H1 (cell line): ENCODE measurements at regions not wholly inside any gene's neighbourhood (a gene's known extent, or its start where the extent isn't known, plus 50 kb on each side); places are given as distances from the start of the nearest gene placed in this dataset.

ENCODE experiments used
- CTCF ChIP-seq, 3 experiments: IDR thresholded peaks; 1 replicate in 2 of 3; 2 replicates in 1 of 3; pipeline versions ENCODE4 v1.5.1 to v1.6.1; 2011; ENCODE audit warnings: low read length in 3 of 3, mild to moderate bottlenecking in 3 of 3, inconsistent platforms in 2 of 3, low read depth in 1 of 3, moderate library complexity in 1 of 3; ENCODE audit not compliant: insufficient read depth in 1 of 3; ENCODE audit errors: control extremely low read depth in 1 of 3
- EZH2 ChIP-seq: fragments of 200-600 bp; sonication (generic); IDR thresholded peaks from 2 replicates; pipeline ENCODE4 v1.7.1; 2012; ENCODE audit warnings: low read depth, mild to moderate bottlenecking, moderate library complexity, low read length, inconsistent platforms; ENCODE audit not compliant: severe bottlenecking
- FOSL1 ChIP-seq: IDR thresholded peaks from 2 replicates; pipeline ENCODE4 v1.6.1; 2011; ENCODE audit warnings: mild to moderate bottlenecking, low read depth, low read length, moderate library complexity; ENCODE audit not compliant: insufficient read depth
- JUN ChIP-seq: IDR thresholded peaks from 2 replicates; pipeline ENCODE4 v1.6.1; 2011; ENCODE audit warnings: low read depth, mild to moderate bottlenecking, improper control_type of control experiment, low read length
- NRF1 ChIP-seq: IDR thresholded peaks from 2 replicates; pipeline ENCODE4 v1.6.1; 2011; ENCODE audit warnings: mild to moderate bottlenecking, low read depth, low read length, improper control_type of control experiment
- POLR2A ChIP-seq, 2 experiments: IDR thresholded peaks; 1 replicate in 1 of 2; 2 replicates in 1 of 2; pipeline ENCODE4 v1.6.1; 2011; ENCODE audit warnings: low read depth in 2 of 2, low read length in 2 of 2, mild to moderate bottlenecking in 2 of 2; ENCODE audit errors: control extremely low read depth in 1 of 2

DNA sequence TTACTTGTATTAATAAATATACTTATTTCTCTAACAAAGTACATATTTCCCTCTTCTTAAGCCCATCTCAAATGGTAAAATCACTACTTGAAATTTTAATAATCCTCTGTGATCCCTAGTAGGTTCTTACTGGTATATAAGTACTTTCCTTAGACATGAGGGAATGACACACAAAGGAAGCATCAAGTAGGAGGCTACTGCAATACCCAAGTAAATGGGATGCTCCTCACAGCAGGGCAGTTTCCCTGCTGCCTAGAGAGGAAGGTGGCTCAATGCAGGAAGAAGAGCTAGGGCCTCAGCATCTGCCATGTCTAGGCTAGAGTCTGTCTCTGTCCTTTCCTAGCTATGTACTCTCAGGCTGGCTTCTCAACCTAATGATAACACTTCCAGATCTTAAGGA lies 122.1 kb upstream of the DIPK2B start:
- no peak for TF ChIP-seq JUN
- TF ChIP-seq EZH2: no peak
- TF ChIP-seq FOSL1: no peak
- no peak for TF ChIP-seq NRF1
- TF ChIP-seq CTCF (IDR thresholded peaks at IDR 0.05; ENCODE audit: control extremely low read depth in 1 of 3, insufficient read depth in 1 of 3, low read depth in 1 of 3, low read length in 3 of 3): no peak
- no peak for TF ChIP-seq POLR2A (IDR thresholded peaks at IDR 0.05; ENCODE audit: control extremely low read depth in 1 of 2, low read depth in 2 of 2, low read length in 2 of 2)
